ENCODE measurements at regions not wholly inside any gene's neighbourhood (a gene's known extent, or its start where the extent isn't known, plus 50 kb on each side); places are given as distances from the start of the nearest gene placed in this dataset.
"Not testable (repeated sequence)": the region's sequence is repeated elsewhere in the genome, so short reads cannot be mapped to it uniquely, and the experiment has no call there.

DNA sequence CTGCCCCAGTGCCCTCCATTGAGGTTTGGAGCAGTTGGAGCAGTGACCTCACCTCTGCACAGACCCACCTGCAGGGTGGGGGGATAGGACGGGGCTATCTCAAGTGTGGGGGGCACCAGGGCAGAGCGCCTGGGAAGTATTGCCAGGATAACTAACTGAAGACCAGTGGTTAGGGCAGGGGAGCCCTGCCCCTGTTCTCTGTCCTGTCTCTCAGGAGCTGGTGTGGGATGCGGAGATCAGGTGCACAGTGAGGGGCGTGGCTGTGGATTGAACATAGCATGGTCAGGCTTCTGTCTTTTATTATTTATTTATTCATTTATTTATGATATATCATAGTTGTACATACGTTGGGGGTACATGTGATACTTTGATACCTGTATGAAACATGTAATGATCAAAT is 256.6 kb downstream of the GADD45G start:
- not testable (repeated sequence) for DNase-seq
- WGBS, 2 donors, result 97% methylated on average over 5 of the region's 5 CpGs

DNA sequence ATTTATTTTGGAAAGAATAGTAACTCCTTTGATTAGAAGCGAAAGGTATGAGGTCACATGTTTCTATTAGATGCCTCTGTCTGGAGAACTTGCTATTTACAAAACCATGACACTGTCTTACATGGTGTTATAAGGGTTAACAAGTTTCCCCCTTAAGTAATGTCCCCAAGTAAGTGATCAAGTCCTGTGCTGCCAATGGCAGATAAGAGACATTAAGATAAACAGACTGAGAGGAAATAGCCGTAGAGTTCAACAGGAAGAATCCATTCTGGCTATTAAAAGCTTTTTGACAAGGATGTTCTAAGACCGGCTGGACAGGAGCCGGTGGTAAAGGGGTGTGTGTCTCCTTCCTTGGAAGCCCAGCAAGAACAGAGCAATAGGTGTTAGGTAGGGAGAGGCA is 257.5 kb downstream of the GADD45G start:
- ATAC-seq (no peak), DNase-seq (no peak)
- intact Hi-C loops (cut with DNase I), result no loop called here
- Histone ChIP-seq H3K9me3 (peaks cover 0 to 15% (median 0%) of the 10 kb centered on the region in 11 donors), H3K4me3 (no peak overlapping the region), H3K36me3 (no peaks in the 10 kb centered on the region), H3K4me1 (peaks cover 0 to 10% (median 5%) of the 10 kb centered on the region in 9 donors), H3K27ac (no peak overlapping the region), H3K27me3 (no peaks in the 10 kb centered on the region)
- WGBS, 2 donors, result 20 to 22% methylated on average over 4 of the region's 4 CpGs
- TF ChIP-seq, protein P1, sequence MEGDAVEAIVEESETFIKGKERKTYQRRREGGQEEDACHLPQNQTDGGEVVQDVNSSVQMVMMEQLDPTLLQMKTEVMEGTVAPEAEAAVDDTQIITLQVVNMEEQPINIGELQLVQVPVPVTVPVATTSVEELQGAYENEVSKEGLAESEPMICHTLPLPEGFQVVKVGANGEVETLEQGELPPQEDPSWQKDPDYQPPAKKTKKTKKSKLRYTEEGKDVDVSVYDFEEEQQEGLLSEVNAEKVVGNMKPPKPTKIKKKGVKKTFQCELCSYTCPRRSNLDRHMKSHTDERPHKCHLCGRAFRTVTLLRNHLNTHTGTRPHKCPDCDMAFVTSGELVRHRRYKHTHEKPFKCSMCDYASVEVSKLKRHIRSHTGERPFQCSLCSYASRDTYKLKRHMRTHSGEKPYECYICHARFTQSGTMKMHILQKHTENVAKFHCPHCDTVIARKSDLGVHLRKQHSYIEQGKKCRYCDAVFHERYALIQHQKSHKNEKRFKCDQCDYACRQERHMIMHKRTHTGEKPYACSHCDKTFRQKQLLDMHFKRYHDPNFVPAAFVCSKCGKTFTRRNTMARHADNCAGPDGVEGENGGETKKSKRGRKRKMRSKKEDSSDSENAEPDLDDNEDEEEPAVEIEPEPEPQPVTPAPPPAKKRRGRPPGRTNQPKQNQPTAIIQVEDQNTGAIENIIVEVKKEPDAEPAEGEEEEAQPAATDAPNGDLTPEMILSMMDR (IDR thresholded peaks at IDR 0.05), result no peak

More for the DNA sequence above, 256.6 kb downstream of the GADD45G start:
- H3K4me3 ChIP-seq; intact Hi-C loops (cut with DNase I); H3K36me3 ChIP-seq; H3K27ac ChIP-seq; H3K27me3 ChIP-seq: not testable (repeated sequence)
- peak in 1 of 8 donors; percentile 18 for ATAC-seq
- peaks cover 0 to 15% (median 0%) of the 10 kb centered on the region in 11 donors for H3K9me3 ChIP-seq
- peaks cover 0 to 10% (median 5%) of the 10 kb centered on the region in 9 donors for H3K4me1 ChIP-seq

DNA sequence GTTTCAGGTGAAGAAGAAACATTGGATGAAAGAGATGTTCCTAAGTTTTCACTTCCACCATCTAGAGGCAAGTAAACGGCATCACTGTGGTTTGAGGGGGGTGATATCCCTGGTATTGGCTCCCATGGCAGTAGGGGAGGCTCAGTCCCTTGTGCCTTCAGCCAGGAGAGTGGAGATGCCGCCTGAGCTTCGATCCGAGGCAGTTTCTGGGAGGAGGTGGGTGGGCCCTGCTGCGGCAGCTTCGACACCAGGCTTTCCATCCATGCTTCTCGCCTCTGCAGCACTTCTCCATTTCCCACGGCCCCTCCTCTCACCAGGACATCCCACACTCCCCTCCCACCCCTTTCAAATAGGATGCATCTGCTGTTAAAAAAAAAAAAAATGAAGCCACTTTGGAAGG is 258.3 kb downstream of the GADD45G start:
- no peaks in the 10 kb centered on the region for H3K36me3 ChIP-seq
- TF ChIP-seq, protein P1 (IDR thresholded peaks at IDR 0.05), result no peak
- peaks cover 0 to 7% (median 0%) of the 10 kb centered on the region in 11 donors for H3K9me3 ChIP-seq
- DNase-seq (no peak), ATAC-seq (no peak)
- H3K4me1 ChIP-seq, result peaks cover 0 to 10% (median 5%) of the 10 kb centered on the region in 9 donors
- H3K4me3 ChIP-seq, result no peak overlapping the region
- WGBS, 2 donors, result 92 to 93% methylated on average over 8 of the region's 8 CpGs
- no peak overlapping the region for H3K27ac ChIP-seq
- intact Hi-C loops (cut with DNase I), result no loop called here
- no peaks in the 10 kb centered on the region for H3K27me3 ChIP-seq

DNA sequence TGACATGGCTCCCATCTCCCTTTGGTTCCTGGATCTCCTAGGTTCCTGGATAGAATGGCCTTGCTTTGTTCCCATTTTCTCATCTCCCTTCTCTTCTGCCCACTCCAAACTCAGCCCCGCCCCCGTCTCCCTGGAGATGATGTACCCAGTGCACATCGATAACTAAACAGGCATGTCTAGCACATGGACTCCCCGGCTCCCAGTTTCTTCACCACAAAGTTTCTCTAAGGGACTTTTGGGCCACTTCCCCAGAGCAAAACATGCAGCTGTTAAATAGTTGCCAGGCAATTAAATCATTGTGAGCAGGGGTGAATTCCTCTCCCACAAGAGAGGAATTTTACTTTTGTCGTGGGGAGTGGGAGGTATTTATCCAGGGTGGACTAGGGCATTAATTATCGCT is 259.0 kb downstream of the GADD45G start:
- Histone ChIP-seq H3K27ac (no peak overlapping the region), H3K4me1 (peaks cover 0 to 10% (median 5%) of the 10 kb centered on the region in 9 donors), H3K36me3 (no peaks in the 10 kb centered on the region), H3K27me3 (no peaks in the 10 kb centered on the region), H3K4me3 (no peak overlapping the region), H3K9me3 (peaks cover 0 to under 1% (median 0%) of the 10 kb centered on the region in 11 donors)
- no peak for ATAC-seq
- WGBS, 2 donors, result 88% methylated on average over 6 of the region's 6 CpGs
- no peak for DNase-seq
- intact Hi-C loops (cut with DNase I), result no loop called here
- TF ChIP-seq, protein P1 (IDR thresholded peaks at IDR 0.05), result no peak

DNA sequence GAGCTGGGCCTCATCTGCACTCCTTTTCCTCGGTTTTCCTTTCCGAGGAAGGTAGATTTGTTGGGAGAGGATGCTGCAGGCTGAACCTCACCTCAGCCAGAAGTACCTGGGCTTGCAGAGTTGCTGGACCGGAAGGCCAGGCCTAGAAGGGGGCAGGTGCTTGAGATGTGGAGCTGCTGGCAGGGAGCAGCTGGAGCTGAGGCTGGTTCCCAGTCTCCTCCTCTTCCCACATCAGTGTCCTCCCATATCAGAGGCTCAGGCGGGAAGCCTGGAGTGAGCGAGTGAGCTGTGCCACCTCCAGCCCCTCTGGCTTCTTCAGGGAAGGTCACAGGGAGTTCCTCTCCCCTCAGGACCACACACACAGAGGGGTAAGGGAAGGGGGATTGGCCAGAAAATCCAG is 259.4 kb downstream of the GADD45G start:
- H3K27ac ChIP-seq, result no peak overlapping the region
- intact Hi-C loops (cut with DNase I), result no loop called here
- TF ChIP-seq, protein P1 (IDR thresholded peaks at IDR 0.05), result no peak
- no peaks in the 10 kb centered on the region for H3K9me3 ChIP-seq
- ATAC-seq, result no peak
- no peaks in the 10 kb centered on the region for H3K27me3 ChIP-seq
- 96 to 100% methylated on average over 5 of the region's 5 CpGs for WGBS, 2 donors
- DNase-seq, result no peak
- peaks cover 0 to 10% (median 5%) of the 10 kb centered on the region in 9 donors for H3K4me1 ChIP-seq
- no peaks in the 10 kb centered on the region for H3K36me3 ChIP-seq
- H3K4me3 ChIP-seq, result no peak overlapping the region
